GM21786 (cell line): ENCODE measurements at regions not wholly inside any gene's neighbourhood (a gene's known extent, or its start where the extent isn't known, plus 50 kb on each side); places are given as distances from the start of the nearest gene placed in this dataset.
"Not testable (repeated sequence)": the region's sequence is repeated elsewhere in the genome, so short reads cannot be mapped to it uniquely, and the experiment has no call there.

ENCODE experiments used
- ATAC-seq: cut with Tn5 transposase; IDR thresholded peaks from one replicate; pipeline ENCODE4 v1.9.1; 2021; ENCODE audit not compliant: unreplicated experiment

DNA sequence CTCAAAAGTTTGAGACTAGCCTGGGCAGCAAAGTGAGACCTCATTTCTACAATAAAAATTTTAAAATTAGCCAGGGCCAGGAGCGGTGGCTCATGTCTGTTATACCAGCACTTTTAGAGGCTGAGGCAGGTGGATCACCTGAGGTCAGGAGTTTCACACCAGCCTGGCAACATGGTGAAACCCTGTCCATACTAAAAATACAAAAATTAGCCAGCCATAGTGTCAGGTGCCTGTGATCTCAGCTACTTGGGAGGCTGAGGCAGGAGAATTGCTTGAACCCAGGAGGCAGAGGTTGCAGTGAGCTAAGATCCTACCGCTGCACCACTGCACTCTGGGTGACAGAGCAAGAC lies 85.1 kb upstream of the MAP4 start:
- ATAC-seq = not testable (repeated sequence)

DNA sequence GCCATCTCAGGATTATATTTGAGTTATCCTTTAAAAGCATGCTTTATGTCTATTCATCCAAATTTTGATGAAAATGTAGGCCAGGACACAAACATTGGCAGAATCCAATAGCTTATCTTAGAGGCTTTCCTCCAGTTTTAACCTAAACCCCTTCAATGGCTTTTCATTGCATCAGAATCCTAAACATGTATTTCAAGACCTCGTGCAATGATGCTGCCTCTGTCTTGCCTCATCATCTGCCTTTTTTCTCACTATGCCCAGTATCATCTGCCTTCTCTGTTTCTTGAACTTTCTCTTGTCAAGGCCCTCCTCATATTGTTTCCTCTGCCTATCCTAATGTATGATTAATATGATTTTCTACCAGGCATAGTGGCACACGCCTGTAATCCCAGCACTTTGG lies 76.1 kb upstream of the MAP4 start:
- no peak for ATAC-seq

DNA sequence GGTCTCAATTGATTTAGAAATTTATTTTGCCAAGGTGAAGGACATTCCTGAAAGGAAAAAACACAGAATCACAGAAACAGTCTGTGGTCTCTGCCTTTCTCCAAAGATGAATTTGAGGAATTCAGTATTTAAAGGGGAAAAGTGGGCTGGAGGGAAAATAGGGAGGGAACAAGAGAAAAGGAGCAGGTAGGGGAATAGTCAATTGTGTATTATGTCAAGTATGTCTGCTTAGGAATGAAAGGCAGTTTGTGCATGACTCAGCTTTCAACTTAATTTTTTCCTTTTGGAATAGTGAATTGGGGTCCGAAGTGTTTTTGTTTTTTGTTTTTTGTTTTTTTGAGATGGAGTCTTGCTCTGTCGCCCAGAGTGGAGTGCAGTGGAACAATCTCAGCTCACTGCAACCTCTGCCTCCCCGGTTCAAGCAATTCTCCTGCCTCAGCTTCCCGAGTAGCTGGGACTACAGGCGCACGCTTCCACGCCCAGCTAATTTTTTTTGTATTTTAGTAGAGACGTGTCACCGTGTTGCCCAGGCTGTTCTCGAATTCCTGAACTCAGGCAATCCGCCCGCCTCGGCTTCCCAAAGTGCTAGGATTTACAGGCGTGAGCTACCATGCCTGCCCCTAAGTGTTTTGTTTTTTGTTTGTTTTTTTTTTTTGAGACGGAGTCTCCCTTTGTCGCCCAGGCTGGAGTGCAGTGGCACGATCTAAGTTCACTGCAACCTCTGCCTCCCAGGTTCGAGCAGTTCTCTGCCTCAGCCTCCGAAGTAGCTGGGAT lies 74.1 kb upstream of the MAP4 start:
- no peak for ATAC-seq

DNA sequence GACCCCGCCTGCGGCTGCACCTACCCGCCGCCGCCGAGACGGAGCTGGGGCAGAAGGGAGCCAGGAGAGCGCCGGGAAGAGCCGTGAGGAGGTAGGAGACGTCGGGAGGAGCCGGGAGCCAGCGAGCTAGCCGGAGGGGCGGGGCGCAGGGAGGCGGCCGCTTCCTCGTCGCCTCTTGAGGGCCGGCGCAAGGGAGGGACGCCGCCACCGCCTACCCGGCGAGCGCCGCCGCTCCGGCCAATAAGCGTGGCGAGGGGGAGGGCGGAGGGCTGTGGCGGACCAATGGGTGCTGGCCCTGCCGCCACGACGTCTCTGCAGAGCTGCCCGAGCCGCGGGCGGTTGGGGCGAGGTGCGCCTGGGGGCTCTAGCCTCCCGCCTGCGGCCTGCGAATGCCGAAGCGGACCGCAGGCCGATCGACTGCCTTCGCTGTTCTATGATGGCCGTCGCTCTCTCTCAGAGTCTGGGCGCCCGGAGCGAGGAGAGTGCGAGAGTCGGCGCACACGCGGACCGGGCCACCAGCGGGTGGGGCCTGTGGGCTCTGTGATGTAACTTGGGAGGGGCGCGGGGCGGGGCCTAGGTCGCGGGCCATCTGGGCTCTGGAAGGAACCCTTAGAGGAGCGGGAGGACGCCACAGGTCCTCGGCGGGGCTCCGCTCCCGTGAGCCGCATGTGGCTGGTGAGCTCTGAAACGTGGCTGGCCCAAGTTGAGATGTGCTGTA lies 72.7 kb upstream of the MAP4 start:
- ATAC-seq = peak; percentile 93

DNA sequence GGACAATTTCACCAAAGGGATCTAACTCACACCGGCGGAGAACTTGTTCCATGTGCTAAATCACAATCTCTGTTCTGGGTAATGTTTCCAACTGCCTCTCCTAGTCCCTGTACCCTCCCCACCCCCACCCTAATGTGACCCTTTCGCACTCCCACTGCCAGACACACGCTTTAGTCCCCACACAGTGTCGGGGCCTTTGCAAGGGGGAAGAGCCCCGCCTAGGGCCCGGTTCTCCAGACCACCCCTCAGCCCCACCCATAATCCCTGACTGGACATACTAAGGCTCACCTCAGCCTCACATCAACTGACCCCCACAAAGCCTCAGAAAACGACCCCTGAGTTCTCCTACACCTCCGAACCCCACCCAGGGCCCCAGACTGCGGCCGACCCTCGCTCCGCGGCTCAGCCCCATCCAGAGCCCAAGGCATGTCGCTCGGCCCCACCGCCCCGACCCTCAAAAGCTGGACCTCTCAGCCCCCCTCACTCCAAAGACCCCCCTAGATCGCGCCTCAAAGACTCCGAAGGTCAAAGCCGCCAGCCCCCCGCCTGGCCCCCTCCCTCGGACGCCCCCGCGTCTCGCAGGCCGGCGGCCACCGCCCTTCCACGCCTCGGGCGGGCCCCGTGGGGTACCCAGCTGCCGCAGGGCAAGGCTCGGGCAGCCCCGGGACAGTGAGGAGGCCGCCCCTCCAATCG lies 72.0 kb upstream of the MAP4 start:
- peak; percentile 21 for ATAC-seq

DNA sequence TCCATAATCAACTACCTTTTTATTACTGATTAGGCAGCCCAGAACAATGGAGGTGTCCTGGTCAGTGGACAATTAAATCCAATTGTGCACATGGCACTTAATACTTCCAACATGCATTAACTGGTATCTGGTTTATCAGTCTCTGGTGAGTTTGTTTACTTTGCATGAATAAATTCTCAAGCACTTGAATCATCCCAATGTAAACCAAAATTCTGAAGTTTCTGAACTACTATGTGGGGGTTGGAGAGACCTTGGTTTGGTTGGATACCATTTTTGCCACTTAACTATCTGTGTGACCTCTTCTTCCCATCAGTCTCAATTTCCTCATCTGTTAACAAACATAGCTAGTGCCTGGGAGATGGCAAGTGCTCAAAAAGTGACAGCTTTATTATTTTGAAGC lies 70.5 kb upstream of the MAP4 start:
- ATAC-seq = no peak

DNA sequence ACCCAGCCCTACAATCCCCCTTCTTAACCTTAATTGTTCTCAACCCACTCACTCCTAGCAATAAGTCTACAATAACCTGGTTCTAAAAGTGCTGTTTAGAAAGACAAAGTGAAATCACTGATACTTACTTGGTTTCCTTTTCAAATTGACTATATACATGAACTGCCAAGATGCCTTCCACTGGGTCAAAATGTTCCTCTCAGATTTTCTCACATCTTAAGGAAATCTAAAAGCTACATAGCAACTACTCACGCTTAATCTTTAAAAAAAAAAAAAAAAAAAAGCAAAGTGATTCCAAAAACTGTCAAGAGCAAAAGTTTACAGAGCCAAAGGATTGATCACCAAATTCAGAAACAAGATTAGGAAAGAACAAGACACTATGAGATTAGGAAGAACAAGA lies 68.7 kb upstream of the MAP4 start:
- ATAC-seq = no peak

DNA sequence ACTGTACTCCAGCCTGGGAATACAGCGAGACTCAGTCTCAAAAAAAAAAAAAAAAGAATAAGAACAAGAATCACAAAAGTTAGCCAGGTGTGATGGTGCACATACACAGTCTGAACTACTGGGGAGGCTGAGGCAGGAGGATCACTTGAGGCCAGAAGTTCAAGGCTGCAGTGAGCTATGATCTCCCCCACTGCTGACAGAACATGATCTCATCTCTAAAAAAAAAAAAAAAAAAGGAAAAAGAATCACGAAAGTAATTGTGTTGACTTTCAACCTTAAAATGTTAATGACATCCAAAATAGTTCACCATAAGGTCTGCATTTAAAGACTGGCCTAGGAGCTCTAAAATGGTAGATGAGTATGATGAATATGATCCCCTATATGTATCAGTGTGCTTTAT lies 68.0 kb upstream of the MAP4 start:
- no peak for ATAC-seq

DNA sequence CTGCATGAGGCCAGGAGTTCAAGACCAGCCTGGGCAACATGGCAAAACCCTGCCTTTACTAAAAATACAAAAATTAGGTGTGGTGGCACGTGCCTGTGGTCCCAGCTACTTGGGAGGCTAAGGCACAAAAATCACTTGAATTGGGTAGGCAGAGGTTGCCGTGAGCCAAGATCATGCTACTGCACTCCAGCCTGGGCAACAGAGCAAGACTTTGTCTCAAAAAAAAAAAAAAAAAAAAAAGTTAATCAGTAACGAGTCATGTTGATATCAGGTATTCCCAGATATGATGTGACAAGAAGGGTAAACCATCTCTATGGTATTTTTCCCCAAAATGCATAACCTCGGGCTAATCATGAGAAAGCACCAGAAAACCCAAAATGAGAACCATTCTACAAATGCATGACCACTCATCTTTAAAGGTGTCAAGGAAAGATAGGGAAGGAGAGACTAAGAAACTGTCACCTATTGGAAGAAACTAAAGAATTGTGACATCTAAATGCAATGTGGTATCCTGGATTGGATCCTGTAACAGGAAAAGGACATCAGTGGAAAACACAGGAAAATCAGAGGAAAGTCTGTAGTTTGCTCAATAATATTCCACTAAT lies 66.5 kb upstream of the MAP4 start:
- ATAC-seq = no peak

DNA sequence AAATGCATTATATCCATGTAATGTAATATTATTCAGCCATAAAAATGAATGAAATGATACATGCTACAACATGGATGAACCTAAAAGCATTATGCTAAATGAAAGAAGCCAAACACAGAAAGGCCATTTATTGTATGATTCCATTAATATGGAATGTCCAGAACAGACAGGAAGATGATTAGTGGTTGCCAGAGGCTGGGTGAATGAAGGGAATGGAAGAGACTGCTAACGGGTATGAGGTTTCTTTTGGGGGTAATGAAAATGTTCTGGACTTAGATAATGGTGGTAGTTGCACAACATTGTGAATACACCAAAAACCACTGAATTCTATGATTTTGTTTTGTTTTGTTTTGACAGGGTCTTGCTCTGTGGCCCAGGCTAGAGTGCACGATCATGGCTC lies 61.6 kb upstream of the MAP4 start:
- ATAC-seq = no peak

DNA sequence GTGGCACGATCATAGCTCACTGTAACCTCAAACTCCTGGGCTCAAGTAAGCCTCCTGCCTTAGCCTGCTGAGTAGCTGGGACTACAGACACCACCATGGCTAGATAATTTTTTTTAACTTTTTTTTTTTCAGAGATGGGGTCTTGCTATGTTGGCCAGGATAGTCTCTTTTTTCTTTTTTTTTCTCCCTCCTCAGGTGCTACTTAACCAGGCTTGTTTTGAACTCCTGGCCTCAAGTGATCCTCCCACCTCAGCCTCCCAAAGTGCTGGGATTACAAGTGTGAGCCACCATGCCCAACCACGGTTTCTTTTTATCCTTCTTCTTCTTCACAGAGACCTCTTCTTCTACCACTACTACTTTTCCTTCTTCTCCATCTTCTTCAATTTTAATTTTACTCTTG lies 53.8 kb upstream of the MAP4 start:
- no peak for ATAC-seq

DNA sequence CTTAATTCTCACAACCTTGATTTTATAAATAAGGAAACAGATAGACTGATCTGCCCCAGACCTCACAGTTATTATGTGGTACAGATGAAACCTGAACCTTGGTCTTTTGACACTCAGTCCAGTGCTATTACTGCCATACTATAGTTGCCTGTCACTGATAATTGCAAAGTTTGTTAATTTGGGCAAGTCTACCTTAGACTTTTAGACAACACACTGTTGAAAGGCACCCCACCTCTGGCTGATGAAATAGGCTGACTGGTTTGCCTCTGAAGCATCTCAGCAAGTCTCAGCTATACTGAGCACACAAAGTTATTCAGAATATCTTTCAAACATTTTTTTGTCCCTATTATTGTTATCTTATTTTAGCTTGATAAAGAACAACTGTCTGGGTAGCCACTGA lies 53.1 kb upstream of the MAP4 start:
- no peak for ATAC-seq

DNA sequence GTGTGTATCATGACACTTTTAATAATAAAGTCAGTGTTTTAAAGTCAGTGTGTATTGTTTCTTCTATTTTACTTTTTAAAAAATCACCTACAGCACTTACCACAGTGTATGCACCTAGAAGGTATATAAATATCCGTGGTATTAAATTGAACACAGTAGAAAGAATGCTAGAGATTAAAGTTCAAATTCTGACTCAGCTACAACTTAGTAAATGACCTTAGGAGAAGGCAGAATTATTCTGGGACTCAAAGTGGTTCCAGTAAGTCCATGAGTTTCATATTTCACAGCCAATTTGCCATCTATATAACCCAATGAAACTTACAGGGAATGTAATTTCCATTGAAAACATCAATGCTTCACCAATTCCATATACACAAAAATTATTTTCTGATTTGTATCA lies 52.7 kb upstream of the MAP4 start:
- ATAC-seq = no peak

DNA sequence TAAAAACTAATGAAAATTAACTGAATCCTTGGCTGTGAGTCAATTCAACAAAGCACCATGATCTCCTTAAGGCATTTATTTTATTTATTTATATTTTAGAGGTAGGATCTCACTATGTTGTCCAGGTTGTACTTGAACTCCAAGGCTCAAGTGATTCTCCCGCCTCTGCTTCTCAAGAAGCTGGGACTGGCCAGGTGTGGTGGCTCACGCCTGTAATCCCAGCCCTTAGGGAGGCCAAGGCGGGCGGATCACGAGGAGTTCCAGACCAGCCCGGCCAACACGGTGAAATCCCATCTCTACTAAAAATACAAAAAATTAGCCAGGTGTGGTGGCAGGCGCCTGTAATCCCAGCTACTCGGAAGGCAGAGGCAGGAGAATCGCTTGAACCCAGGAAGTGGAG lies 52.1 kb upstream of the MAP4 start:
- ATAC-seq = not testable (repeated sequence)

DNA sequence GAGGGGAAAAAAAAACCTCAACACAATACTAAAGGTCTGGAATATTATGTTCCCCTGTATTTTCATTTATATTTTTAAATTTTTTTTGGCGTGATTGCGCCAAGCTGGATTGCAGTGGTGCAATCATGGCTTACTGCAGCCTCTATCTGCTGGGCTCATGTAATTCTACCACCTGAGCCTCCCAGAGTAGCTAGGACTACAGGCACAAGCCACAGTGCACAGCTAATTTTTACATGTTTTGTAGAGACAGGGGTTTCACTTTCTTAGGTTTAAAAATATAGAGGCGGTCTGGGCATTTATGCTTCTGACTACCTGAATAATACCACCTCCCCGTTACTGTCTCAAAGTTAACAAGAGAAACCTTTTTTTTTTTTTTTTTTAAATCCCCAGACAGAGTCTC lies 51.1 kb upstream of the MAP4 start:
- ATAC-seq = no peak
